ENCODE measurements at regions not wholly inside any gene's neighbourhood (a gene's known extent, or its start where the extent isn't known, plus 50 kb on each side); places are given as distances from the start of the nearest gene placed in this dataset.

DNA sequence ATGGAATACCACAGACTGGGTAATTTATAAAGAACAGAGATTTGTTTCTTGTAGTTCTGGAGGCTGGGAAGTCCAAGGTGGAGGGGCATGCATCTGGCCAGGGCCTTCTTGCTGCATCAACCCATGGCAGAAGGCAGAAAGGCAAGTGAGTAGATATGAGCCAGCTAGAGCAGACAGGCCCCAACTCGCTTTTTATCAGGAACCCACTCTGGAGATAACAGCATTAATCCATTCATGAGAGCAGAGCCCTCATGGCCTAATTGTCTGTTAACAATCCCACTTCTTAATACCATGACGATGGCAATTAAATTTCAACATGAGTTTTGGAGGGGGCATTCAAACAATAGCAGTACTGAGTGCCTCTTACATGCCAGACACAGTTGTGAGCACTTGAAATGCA lies 87.2 kb upstream of the SOX13 start:
- WGBS, 2 donors (ENCODE audit: low coverage in 1 of 2): 80% methylated on average over 2 of the region's 2 CpGs; no CpG with 5 or more reads in 1 of the 2 donors

DNA sequence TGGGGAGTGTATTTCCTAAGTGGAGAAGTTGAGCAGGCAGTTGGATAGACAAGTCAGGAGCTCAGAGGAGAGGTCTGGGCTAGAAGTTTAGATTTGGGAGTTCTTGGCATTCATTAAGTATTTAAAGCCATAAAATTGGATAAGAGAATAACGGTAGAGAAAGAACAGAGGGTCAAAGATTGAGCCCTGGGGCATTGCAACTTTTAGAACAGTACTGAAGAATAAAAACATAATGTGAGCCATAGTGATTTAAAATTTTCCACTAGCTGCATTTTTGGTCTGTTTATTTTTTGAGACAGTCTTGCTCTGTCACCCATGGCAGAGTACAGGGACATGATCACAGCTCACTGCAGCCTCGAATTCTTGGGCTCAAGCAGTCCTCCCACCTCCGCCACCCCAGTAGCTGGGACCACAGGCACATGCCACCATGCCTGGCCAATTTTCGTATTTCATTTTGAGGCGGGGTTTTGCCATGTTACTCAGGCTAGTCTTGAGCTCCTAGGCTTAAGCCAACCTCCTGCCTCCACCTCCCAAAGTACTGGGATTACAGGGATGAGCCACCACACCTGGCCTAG lies 85.9 kb upstream of the SOX13 start:
- no peaks in the 10 kb centered on the region for H3K4me1 ChIP-seq
- no peak for ATAC-seq
- WGBS, 2 donors (ENCODE audit: low coverage in 1 of 2): 36 to 56% methylated on average over 2 of the region's 5 CpGs
- H3K27ac ChIP-seq: no peak overlapping the region
- no peaks in the 10 kb centered on the region for H3K36me3 ChIP-seq
- no peaks in the 10 kb centered on the region for H3K9me3 ChIP-seq
- H3K4me3 ChIP-seq: no peak overlapping the region
- H3K27me3 ChIP-seq: no peaks in the 10 kb centered on the region
- TF ChIP-seq, protein P1, sequence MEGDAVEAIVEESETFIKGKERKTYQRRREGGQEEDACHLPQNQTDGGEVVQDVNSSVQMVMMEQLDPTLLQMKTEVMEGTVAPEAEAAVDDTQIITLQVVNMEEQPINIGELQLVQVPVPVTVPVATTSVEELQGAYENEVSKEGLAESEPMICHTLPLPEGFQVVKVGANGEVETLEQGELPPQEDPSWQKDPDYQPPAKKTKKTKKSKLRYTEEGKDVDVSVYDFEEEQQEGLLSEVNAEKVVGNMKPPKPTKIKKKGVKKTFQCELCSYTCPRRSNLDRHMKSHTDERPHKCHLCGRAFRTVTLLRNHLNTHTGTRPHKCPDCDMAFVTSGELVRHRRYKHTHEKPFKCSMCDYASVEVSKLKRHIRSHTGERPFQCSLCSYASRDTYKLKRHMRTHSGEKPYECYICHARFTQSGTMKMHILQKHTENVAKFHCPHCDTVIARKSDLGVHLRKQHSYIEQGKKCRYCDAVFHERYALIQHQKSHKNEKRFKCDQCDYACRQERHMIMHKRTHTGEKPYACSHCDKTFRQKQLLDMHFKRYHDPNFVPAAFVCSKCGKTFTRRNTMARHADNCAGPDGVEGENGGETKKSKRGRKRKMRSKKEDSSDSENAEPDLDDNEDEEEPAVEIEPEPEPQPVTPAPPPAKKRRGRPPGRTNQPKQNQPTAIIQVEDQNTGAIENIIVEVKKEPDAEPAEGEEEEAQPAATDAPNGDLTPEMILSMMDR (IDR thresholded peaks at IDR 0.05): no peak
- TF ChIP-seq POLR2A (IDR thresholded peaks at IDR 0.05) (no peak), POLR2AphosphoS5 (IDR thresholded peaks at IDR 0.05) (no peak), EP300 (IDR thresholded peaks at IDR 0.05) (no peak)

More for the DNA sequence above, 87.2 kb upstream of the SOX13 start:
- ATAC-seq: no peak
- TF ChIP-seq POLR2A (IDR thresholded peaks at IDR 0.05) (no peak), POLR2AphosphoS5 (IDR thresholded peaks at IDR 0.05) (no peak), EP300 (IDR thresholded peaks at IDR 0.05) (no peak)
- TF ChIP-seq, protein P1 (IDR thresholded peaks at IDR 0.05): no peak
- Histone ChIP-seq H3K27ac (no peak overlapping the region), H3K4me3 (no peak overlapping the region), H3K9me3 (no peaks in the 10 kb centered on the region), H3K27me3 (no peaks in the 10 kb centered on the region), H3K4me1 (no peaks in the 10 kb centered on the region), H3K36me3 (no peaks in the 10 kb centered on the region)

- no peak for TF ChIP-seq POLR2A (IDR thresholded peaks at IDR 0.05)
- 58 to 79% methylated on average over 4 to 6 of the region's 8 CpGs for WGBS, 2 donors (ENCODE audit: low coverage in 1 of 2)
Measured at GRCh38 chr1:203990118-203990517, 82.8 kb upstream of the SOX13 start.

DNA sequence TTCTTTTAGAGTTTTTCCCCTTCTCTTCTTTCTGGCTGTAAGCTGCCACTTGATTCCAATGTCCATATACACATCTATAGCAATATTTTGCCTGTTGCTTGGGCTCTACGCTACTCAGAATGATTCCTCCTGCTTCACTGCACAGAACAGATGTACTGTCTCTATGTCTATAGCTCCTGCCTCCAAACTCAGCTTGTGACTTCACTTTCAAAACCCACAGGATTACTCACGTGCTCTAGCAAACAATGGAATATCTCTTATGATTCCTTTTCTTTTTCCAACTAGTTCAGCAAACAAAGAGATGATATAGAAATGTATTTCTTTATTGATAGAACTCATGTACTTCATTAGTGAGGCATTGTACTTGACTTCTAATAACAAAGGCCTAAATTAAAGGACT lies 80.5 kb upstream of the SOX13 start:
- no peak for ATAC-seq
- WGBS, 2 donors (ENCODE audit: low coverage in 1 of 2): 68 to 79% methylated on average over 2 of the region's 2 CpGs
- H3K36me3 ChIP-seq: no peaks in the 10 kb centered on the region
- H3K4me3 ChIP-seq: no peak overlapping the region
- no peak overlapping the region for H3K27ac ChIP-seq
- peaks cover 23% of the 10 kb centered on the region for H3K27me3 ChIP-seq
- no peaks in the 10 kb centered on the region for H3K9me3 ChIP-seq
- TF ChIP-seq, protein P1 (IDR thresholded peaks at IDR 0.05): no peak
- TF ChIP-seq POLR2A (IDR thresholded peaks at IDR 0.05): no peak
- TF ChIP-seq EP300 (IDR thresholded peaks at IDR 0.05): no peak
- TF ChIP-seq POLR2AphosphoS5 (IDR thresholded peaks at IDR 0.05): no peak
- H3K4me1 ChIP-seq: no peaks in the 10 kb centered on the region

More at GRCh38 chr1:203990118-203990517, 82.8 kb upstream of the SOX13 start:
- no peak overlapping the region for H3K27ac ChIP-seq
- no peak for ATAC-seq
- no peaks in the 10 kb centered on the region for H3K9me3 ChIP-seq
- no peaks in the 10 kb centered on the region for H3K4me1 ChIP-seq
- no peak overlapping the region for H3K4me3 ChIP-seq
- H3K27me3 ChIP-seq: peaks cover 8% of the 10 kb centered on the region
- no peaks in the 10 kb centered on the region for H3K36me3 ChIP-seq

GRCh38 chr1:203993256-203993655 lies 79.7 kb upstream of the SOX13 start:
- WGBS, 2 donors (ENCODE audit: low coverage in 1 of 2): 93 to 100% methylated on average over 2 to 5 of the region's 5 CpGs

More at GRCh38 chr1:203993256-203993655, 79.7 kb upstream of the SOX13 start:
- H3K4me1 ChIP-seq: no peaks in the 10 kb centered on the region
- no peak for TF ChIP-seq POLR2AphosphoS5 (IDR thresholded peaks at IDR 0.05)
- TF ChIP-seq, protein P1 (IDR thresholded peaks at IDR 0.05): no peak
- TF ChIP-seq EP300 (IDR thresholded peaks at IDR 0.05): no peak
- no peak for TF ChIP-seq POLR2A (IDR thresholded peaks at IDR 0.05)
- H3K36me3 ChIP-seq: no peaks in the 10 kb centered on the region
- peaks cover 23% of the 10 kb centered on the region for H3K27me3 ChIP-seq
- ATAC-seq: no peak
- H3K4me3 ChIP-seq: no peak overlapping the region
- H3K27ac ChIP-seq: no peak overlapping the region
- no peaks in the 10 kb centered on the region for H3K9me3 ChIP-seq

Data from gastroesophageal sphincter (tissue), 4 donors.